HL-60 (cell line): ENCODE measurements at regions not wholly inside any gene's neighbourhood (a gene's known extent, or its start where the extent isn't known, plus 50 kb on each side); places are given as distances from the start of the nearest gene placed in this dataset.

Experiments used
- CTCF ChIP-seq: IDR thresholded peaks from one replicate; pipeline ENCODE4 v1.5.1; 2011; ENCODE audit warnings: low read length, control low read depth, inconsistent platforms; ENCODE audit not compliant: insufficient read depth
- REST ChIP-seq: IDR thresholded peaks from 2 replicates; pipeline ENCODE4 v1.6.1; 2012; ENCODE audit warnings: low read depth; ENCODE audit not compliant: insufficient replicate concordance

- TF ChIP-seq CTCF (no peak), REST (no peak)
Observed at GRCh38 chr11:24084956-24085355, 411.9 kb upstream of the LUZP2 start.
